ENCODE measurements at regions not wholly inside any gene's neighbourhood (a gene's known extent, or its start where the extent isn't known, plus 50 kb on each side); places are given as distances from the start of the nearest gene placed in this dataset.

DNA sequence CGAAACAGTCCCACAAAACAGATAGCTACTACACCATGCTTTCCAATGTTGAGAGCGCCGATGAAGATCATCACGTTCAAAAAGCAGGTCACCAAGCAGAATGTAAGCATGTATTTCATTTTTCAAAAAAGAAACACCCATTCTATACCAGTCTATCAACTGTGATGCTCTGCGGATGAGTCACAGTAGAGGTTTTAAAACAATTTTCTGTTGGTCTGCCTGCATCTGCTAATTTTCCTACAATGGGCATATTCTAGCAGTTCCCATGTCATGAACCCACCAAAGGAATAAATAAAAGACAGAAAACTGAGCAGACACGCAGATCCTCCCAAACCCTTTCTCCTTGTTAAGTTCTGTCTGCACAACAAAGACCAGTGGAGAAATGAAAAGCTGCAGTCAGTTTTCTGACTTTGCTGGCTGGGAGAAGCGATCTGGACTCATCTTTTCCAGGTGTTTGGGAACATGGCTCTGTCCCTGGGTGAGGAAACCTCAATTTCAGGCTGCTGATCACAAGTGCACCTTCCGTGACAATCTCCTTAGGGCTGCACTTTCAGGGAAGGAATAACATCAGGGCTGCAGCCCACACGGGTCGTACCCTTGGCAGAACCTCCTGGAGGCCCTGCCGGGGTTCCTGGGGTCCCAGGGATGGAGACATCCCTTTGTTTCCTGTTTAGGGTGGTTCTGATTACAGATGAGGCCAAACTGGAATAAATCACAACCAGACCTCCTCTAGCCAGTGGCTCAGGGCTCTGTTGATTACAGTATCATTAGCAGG, 200.1 kb downstream of the BMP7 start:
- DNase-seq = no peak

DNA sequence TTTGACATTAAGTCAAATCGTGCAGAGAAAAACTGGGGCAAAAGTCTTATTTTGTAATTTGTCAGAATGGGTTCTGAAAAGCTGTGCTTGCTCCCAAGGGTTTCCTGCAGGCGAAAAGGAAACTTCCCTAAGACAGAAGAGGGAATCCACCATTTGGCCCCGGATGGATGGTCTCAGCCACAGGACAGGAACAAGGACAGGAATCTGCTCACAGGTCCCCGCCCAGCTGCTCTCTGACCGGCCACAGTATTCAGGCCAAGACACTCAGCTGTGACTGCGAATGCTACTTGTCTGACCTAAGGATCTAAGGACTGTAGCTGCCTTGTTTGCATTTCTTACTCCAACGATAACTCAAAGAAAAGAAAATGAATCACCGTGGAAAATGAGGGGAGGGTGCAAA, 197.0 kb downstream of the BMP7 start:
- DNase-seq = no peak

DNA sequence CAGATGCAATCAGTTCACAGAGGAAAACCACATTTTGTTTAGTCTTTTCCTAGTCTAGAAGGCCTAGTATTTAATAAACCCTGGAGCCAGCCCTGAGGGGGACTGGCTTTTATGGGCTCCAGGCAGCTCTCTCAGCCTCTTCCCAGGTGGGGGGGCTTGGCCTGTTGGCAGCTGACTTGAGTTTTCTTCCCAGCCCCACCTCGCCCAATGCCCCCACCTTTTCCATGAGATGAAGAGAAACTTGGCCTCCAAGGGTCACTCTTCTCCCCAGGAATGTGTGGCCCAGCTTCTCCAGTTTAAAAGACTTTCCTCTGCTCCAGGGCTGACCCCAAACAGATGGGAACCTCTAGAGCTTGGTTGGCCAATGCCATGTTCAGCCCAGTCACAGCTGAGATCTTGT, 196.1 kb downstream of the BMP7 start:
- DNase-seq = no peak

DNA sequence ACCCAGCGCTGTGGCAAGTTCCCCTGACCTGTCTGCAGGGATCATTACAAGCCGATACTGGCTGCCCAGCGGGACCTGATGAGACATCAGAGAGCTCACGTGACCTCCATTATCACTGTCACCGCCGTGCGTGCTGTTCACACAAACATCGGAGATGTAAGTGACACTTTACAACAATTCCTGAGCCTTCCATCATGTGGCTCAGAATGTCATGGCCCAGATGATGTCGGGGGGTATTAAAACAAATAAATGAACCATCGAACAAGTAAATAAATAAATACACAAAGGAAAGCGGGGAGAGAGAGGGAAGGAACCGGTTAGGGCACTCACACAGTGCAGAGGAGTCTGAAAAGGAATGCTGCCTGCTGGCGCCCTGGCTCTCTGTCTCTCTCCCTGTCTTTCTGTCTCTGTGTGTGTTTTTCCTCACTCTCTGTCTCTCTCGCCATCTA, 195.1 kb downstream of the BMP7 start:
- DNase-seq = peak; percentile 84

DNA sequence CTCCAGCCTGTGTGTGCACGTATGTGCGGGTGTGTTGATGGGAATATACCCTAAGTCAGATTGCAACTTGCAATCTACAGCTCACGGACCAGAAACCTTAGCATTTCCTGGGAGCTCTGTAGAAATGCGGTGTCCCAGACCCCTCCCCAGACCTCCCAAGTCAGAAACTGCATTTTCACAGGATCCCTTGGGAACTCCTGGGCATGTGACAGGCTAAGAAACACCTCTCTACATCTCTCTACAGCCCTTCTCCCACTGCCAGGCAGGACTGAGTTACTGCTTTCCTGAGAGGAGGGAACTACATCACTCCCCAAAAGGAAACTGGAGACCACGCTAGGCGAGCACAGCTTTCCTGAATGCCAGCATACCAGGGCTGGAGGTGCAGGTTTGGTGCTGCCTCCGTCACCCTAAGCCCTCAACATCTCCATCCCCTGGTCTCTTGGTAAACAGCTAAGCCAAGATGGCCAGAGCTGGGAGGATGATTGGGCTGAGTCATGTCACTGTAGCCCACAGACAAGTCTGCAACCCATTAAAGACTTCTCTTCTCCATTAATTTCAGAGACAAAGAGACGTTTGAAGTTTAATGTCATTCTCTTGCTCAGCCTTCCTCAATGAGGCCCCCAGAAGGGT, 194.4 kb downstream of the BMP7 start:
- DNase-seq = no peak

DNA sequence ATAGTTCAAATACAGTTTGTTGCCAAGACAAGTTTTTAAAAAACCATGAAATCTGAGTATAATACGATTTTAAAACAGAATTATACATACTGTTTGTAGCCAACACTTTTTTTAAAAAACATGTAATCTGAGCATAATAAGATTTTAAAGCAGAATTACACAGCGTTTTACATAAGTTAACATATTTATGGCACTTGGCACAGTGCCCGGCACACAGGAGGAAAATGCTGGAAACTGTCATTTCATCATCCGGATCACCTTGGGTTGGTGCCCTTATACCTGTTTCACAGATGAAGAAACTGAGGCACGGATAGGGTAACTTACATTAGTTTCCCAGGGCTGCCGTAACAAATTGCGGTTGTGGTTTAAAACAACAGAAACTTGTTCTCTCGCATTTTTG, 193.0 kb downstream of the BMP7 start:
- DNase-seq = no peak

DNA sequence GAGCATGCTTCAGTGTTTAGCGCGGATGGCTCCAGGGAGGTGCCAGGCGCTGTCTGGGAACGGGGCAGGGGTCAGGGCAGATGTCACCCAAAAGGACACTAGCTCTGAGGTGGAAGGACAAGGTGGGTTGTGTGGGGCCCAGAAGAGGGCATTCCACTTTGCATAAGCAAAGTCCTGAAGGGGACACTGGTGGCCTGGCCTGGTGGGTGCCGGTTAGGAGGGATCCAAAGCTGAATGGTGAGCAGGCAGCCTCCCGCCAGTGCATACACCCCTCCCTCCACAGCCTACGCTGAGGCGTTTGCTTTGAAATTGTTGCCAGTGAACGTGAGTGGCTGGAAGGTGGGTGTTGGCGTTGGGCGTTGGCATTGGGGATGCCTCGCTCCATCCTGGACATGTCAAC, 192.1 kb downstream of the BMP7 start:
- no peak for DNase-seq

DNA sequence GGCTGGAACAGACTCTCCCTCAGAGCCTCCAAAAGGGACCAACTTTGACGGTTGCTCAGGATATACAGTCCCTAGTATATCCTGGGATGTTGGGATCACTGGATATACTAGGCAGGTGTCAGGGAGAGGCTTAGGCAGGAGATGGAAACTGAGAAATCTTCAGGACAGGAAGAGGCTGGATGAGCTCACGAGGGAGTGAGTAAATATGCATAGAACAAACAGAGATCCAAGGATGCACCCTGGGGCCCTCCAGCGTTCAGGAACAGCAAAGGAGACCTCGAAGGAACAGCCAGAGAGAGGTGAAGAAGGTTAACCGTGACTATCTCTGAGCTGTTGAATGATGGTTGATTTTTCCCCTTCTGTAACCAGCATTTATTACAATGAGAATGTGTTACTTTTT, 191.3 kb downstream of the BMP7 start:
- DNase-seq = no peak

DNA sequence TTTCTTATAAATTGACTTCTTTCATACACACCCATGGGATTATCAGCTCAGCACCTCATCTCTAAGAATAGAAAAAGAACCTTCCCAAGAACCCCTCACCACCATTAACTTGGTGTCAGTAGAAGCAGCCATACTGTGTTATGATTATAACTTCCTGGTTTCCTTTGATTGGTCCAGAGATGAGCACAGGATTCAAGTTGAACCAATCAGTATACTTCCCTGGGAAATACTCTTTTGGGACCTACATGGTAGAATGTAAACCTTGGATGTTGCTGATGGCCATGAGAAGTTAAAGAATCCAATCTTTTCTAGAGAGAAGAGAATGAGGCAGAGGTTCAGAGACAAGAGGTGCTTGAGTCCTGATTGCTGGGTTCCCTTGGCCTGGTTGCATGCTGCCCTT, 190.8 kb downstream of the BMP7 start:
- DNase-seq = no peak

DNA sequence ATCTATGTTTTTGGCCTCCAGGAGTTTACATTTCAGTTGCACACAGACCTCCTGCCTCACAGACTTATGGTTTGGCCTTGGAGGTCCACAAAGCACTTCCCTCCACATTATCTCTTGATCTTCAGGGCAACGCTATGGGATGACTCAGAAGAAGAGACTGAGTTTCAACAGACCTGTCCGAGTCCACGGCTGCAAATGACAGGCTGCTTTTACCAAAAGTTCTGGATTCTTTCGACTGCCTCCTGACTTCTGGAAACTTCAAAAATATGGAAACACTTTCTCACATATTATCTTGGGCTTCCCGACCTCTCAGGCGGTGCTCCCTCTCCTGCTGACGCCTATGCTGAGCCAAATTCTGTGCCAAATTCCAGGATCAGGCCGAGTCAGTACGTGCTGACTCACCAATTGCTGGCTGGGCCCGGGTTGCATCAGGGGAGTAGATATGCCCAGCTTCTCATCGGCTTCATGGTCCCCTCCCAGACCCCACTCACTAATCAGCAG, 190.2 kb downstream of the BMP7 start:
- DNase-seq = no peak

DNA sequence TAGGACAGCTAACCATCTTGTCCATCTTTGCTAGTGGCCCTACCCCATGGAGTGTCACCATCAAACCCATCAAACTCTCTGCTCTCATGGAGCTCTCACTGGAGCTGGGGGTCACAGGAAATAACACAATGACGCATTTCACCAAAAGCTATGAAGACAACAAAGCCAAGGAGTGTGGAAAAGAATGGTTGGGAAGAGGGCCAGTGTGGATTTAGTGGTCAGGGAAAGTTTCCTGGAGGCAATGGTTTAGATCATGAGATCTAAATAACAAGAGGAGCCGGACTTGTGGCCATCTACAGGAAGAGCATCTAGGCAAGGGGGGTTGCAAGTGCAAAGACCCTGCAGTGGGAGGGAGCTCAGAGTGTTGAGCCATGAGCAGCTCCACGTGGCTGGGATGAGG, 189.5 kb downstream of the BMP7 start:
- DNase-seq = no peak

DNA sequence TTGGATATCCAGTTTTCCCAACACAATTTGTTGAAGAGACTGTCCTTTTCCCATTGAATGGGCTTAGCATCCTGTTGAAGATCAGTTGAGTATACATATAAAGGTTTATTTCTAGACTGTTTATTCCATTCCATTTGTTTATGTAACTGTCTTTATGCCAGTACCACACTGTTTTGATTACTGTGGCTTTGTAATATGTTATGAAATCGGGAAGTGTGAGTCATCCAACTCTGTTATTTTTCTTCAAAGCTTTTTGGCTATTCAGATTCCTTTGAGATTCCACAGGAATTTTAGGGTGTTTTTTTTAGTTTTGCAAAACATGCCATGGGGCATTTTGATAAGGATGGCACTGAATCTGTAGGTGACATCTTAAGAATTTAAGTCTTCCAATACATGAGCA, 188.3 kb downstream of the BMP7 start:
- no peak for DNase-seq

DNA sequence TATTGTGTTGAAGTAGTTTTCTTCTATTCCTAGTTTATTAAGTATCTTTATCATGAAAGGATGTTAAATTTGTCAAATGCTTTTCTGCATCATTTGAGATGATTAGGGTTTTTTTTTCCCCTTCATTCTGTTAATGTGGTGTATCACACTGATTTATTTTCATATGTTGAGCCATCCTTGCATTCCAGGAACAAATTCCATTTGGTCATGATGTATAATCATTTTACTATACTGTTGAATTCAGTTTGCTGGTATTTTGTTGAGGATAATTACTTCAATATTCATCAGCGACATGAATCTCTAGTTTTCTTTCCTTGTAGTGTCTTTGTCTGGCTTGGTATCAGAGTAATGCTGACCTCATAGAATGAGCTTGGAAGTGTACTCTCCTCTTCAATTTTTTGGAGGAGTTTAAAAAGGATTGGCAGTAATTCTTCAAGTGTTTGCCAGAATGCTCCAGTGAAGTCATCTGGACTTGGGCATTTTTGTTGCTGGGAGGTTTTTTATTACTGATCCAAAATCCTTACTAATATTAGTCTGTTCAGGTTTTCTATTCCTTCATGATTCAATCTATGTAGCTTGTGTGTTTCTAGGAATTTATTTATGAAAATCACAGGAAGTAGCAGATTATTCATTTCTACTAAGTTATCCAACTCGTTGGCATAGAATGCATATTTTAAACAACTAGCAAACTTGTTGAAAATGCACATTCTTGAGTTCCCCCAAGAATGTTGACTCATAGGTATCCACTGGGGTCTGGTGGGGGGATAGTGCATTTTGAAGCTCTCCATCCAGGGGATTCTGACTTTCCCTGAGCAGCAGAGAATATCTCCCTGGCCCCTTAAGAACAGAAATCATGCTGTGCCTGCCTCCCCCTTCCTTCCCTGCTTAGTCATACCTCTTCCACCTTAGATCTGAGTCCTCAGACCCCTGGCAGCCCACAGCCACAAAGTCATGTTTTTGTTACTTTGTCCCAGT, 187.1 kb downstream of the BMP7 start:
- no peak for DNase-seq

DNA sequence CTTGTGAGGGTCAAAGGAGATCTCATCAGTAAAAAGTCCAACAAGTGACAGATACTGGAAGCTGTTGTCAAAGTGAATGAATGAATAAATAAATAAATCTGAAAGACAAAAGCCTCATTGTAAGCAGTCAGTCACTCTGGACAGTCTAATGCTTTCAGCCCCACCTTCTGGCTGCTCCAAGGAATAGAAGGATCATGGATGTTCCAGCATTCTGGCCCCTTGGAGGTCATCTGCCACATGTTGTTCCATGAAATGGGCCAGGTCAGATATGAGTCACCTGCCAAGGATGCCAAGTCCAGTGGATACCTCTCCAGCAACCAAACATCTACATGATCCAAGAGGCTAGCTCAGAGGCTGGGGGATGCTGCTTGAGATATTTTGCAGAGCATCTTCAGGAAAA, 185.6 kb downstream of the BMP7 start:
- no peak for DNase-seq

DNA sequence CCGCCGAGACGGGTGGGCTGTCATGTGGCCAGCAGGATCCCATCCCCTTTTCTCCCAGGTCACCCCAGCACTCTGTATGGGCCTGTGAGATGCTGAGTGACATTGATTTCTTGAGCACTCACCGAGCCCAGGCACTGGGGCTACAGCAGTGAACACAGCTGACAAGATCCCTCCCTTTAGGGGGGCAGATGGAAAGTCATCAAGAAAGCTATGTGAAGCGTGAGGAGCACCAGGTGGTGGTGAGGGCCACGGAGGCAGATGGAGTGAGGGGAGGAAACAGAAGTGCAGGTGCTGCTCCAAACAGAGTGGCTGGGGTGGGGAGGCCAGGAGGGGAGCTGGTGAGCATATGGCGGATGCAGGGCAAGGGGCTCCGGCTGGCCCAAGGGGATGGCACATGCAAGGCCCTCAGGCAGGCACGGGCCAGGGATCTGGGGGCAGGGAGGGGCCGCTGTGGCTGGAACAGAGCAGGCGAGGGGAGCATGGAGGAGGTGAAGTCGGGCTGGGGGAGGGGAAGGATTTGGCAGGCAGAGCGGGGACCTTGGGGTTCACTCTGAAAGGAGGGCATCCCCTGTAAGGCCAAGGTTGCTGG, 184.0 kb downstream of the BMP7 start:
- DNase-seq = peak; percentile 55

DNA sequence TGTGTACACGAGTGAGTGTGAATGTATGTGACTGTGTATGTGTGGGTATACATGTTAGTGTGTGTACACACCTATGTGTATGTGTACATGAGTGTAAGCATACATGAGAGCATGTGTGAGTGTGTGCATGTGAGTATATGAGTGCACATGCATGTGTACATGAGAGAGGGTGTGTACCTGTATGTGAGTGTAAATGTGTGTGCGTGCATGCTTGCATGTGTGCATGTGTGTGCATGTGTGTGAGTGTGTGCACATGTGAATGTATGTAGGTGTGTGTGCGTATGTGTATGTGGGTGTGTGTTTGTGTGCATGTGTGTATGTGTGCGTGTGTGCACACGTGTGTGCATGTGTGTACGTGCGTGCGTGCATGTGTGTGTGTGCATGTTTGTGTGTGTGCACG, 183.4 kb downstream of the BMP7 start:
- DNase-seq = no peak

DNA sequence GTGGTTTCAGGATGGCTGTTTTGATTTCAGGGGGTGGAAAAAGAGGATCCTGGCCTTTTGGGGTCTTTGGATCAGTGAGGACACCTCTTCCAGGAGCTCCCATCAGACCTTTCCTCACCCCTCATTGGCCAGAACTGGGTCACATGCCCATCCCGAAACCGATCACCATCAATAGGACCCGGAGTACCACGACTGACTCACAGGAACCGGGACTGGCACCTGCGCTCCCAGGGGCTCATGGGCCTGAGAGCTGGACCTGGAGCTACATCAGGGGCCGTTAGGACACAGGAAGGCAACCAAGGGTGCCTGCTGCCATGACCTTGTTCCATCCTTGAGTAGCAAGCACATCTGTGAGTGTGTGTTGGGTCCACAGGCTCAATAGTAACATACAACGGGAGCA, 180.4 kb downstream of the BMP7 start:
- no peak for DNase-seq

DNA sequence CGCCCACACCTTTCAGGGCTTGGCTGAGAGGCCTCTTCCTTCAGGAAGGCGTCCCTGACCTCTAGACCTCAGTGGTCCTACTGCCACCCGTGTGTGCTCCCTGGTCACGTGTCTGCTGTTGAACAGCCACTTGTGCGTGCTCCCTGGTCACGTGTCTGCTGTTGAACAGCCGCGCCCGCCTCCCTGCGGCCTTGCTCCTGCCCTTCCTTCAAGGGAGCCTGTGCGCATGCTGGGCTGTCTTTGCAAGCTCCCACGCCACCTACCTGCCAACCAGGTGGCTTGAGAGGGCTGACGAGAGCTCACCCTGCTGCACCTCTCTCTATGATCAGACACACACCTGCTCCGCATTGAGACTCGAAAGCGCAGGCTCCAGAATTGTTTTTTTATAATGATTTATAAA, 179.3 kb downstream of the BMP7 start:
- DNase-seq = no peak

DNA sequence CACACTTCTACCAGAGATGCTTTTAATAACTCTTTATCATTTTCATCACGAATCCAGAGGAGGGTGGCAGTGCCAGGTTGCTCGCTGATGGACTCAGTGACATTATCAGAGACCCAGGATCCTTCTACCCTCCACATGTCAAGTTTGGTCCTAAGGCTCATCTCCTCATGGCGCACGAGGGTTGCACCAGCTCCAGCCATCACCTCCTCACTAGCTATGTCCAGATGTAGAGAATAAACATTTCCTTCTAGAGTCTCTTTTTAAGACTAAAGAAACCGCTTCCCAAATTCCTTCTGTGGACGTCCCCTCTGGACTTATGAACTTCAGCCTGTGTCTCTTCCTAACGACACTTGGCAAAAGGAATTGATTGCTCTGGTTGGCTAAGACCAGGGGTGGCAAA, 178.7 kb downstream of the BMP7 start:
- DNase-seq = no peak

DNA sequence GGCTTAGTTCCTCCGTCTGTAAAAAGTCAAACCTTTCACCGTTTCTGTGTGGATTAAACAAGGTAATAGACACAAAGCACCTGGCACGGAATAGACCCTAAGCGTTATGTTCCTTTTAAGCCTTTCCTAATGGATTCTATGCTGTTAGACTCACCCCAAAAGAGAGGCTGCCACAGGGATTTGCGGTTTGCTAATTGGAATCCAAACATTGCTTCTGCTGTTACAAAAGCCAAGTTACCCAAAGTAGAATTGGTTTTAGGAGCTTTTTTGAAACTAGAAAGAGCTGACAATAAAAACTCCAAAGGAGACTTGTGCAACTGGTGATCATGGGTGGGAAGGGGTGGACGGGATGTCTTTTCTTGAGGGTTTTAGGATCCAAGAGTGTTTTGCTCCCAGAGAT, 178.0 kb downstream of the BMP7 start:
- no peak for DNase-seq

DNA sequence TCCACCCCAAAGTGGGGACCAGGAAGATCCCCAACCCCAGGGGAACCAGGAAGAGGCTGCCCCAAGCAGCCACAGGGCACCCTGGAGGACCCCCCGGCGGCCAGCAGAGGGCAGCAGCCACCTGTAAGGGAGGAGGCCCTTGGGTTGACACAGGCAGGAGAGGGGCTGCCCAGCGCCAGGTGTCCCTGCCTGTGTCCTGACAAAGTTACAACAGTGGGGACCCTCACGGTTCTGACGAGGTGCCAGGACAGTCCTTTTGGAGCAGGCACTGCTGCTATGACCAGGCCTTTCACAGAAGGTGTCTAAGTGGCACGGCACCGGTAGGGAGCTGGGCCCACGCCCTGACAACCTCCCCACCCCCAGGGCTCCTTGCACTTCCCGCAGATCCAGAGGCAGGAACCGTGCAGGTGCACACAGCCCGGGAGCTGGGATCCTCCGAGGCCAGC, 176.7 kb downstream of the BMP7 start:
- peak; percentile 81 for DNase-seq

DNA sequence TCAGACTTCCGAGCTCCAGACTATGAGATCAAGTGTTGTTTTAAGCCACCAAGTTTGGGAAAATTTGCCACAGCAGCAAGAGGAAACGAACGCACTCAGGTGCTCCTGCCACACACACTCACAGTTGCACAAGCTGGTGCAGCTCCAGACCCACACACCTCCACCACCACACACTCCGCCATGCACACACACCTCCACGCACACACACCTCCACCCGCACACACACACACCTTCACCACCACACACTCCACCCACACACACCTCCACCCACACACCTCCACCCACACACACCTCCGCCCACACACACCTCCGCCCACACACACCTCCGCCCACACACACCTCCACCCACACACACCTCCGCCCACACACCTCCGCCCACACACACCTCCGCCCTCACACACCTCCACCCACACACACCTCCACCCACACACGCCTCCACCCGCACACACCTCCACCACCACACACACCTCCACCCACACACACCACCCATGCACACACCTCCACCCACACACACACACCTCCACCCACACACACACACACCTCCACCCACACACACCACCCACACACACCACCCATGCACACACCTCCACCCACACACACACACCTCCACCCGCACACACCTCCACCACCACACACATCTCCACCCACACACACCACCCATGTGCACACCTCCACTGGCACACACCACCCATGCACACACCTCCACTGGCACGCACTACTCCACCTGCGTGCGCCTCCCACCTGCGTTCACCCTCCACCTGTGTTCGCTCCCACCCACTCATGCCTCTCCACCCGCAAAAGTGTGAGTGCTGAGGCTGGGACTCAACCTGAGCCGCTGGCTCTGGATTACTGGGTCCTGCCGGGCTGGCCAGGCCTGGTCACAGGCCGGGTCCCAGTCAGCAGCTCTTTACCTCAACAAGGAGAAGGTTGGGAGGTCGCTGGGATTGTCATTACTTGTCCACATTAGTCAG, 175.6 kb downstream of the BMP7 start:
- no peak for DNase-seq
